ENCODE measurements at regions not wholly inside any gene's neighbourhood (a gene's known extent, or its start where the extent isn't known, plus 50 kb on each side); places are given as distances from the start of the nearest gene placed in this dataset.

DNA sequence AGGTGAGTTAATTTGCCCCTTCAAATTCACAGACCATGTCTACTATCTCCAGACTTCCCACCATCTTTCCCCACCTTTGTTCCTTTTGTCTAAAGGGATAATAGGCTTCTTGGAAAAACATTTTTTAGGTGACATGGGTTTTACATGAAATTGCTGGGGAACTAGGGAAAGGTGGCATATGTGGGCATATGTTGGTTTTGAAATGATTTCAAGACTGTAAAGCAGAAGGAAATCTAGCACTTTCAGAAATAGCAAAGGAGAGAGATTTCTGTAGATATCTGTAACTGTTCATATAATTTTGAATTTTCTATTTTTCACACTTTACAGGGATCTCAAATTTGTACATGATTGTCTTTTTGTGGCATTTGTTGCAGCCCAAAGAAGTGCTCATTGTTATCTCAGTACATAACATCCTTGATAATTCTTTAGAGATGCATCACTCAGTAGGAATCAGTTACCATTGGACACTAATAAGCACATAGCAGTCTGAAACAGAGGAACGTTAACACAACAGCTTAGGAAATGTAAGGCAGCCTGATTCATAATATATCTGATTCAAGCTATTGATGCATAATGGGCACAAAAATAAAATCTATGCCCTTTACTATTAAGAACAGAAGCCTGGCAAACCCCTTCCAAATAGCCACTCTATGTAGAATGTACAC is 659.7 kb downstream of the CENPC start:
- TF ChIP-seq, protein P1, sequence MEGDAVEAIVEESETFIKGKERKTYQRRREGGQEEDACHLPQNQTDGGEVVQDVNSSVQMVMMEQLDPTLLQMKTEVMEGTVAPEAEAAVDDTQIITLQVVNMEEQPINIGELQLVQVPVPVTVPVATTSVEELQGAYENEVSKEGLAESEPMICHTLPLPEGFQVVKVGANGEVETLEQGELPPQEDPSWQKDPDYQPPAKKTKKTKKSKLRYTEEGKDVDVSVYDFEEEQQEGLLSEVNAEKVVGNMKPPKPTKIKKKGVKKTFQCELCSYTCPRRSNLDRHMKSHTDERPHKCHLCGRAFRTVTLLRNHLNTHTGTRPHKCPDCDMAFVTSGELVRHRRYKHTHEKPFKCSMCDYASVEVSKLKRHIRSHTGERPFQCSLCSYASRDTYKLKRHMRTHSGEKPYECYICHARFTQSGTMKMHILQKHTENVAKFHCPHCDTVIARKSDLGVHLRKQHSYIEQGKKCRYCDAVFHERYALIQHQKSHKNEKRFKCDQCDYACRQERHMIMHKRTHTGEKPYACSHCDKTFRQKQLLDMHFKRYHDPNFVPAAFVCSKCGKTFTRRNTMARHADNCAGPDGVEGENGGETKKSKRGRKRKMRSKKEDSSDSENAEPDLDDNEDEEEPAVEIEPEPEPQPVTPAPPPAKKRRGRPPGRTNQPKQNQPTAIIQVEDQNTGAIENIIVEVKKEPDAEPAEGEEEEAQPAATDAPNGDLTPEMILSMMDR (IDR thresholded peaks at IDR 0.05; ENCODE audit: low read length), result no peak
- no peak for TF ChIP-seq EZH2 (optimal IDR thresholded peaks at IDR 0.05; ENCODE audit: low read depth, low read length)
- no peak for TF ChIP-seq EZH2phosphoT487 (IDR thresholded peaks at IDR 0.05; ENCODE audit: low read length)

Data from MM.1S (cell line).